ENCODE measurements at regions not wholly inside any gene's neighbourhood (a gene's known extent, or its start where the extent isn't known, plus 50 kb on each side); places are given as distances from the start of the nearest gene placed in this dataset.
"Not testable (repeated sequence)": the region's sequence is repeated elsewhere in the genome, so short reads cannot be mapped to it uniquely, and the experiment has no call there.

DNA sequence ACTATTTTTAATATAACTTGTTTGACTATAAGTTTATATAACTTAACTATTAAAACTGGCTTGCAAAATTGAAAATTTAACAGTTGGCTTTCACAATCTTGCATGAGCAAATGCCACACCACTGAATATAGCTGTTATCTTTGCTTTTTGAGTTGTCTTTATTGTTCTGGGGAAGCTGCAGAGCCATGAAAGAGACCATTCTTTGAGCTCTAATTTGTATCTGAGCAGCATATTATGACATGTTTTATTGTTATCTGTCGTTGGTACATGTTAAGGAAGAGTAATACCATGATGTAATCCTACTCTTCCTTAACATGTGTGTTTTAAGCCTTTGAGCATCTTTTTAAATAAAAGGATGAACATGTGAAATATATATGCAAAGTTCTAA lies 97.1 kb upstream of the ANK2 start:
- DNase-seq: no peak

DNA sequence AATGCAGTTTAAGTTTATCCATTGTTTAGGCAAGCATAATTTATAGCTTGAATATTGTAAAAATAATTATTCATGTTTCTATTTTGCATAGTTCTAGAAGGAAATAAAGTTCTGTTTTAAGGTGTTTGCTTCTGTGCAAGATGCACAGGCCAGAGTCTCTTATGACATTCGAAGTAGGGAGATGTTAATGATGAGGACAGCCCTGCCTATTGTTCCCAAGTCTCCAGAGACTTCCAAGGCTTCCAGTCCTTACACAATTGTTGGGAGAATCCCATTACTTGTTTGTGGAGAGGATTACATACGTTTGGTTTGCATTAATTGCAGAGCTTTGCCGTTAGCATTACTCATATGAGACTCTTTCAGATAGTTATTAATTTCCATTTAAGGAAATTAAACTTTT lies 96.2 kb upstream of the ANK2 start:
- no peak for DNase-seq

GRCh38 chr4:112954286-112954685 lies 95.2 kb upstream of the ANK2 start:
- no peak for DNase-seq

- DNase-seq: no peak
Observed at GRCh38 chr4:112956484-112956896, 93.0 kb upstream of the ANK2 start.

GRCh38 chr4:112957764-112958163 lies 91.7 kb upstream of the ANK2 start:
- not testable (repeated sequence) for DNase-seq

DNA sequence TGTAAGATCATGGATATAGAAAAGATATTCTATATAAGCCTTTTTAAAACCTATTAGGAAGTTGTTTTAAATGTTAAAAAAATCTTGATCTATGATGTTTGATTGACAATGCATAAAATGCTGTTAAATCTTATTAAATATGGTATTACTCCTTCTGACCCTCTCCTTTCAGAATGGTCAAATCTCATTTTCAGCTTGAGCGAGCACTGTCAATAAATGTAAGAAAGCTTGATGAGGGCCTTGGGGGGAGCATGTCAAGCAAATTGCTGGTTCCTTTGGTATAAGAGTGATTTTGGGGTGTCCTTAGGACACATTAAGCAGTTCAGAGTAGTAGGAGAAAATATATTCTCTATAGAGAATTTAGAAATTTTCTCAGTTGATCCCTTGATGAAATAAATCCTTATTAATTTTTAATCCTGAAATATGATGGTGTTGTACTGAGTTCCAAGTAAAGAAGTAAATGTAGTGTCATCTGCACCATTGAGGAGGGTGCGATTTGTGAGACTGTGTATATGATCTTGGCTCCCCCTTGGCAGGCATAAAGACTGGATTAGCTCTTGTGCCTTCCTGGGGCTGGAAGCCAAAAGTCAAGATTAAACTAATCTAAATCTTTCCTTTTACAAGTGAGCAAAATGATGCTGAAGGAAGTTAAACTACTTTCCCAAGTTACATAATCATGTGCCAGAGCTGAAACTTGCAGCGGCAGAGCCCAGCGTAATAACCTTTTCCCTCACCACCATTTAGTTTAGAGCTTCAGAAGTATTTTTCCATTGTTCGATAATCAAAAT lies 82.6 kb upstream of the ANK2 start:
- DNase-seq: no peak

- no peak for DNase-seq
Observed at GRCh38 chr4:112968451-112969159, 80.8 kb upstream of the ANK2 start.

DNA sequence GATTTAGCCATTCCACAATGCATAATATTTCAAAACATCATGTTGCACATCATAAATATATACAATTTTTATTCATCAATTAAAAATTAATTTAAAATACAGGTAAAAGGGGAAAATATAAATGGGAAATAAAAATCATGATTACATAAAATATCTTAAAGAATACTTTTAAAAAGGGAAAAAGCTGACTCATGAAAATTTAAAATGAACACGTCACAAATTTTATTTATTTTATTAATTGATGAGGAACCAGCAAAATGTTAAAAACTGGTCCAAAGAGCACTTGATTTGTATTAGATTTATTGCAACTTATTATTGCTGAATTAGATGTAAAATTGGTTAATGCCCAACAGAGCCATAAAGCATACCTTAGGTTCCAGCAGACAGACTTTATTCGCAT lies 78.5 kb upstream of the ANK2 start:
- DNase-seq: no peak

GRCh38 chr4:112973750-112974251 lies 75.7 kb upstream of the ANK2 start:
- DNase-seq: no peak

DNA sequence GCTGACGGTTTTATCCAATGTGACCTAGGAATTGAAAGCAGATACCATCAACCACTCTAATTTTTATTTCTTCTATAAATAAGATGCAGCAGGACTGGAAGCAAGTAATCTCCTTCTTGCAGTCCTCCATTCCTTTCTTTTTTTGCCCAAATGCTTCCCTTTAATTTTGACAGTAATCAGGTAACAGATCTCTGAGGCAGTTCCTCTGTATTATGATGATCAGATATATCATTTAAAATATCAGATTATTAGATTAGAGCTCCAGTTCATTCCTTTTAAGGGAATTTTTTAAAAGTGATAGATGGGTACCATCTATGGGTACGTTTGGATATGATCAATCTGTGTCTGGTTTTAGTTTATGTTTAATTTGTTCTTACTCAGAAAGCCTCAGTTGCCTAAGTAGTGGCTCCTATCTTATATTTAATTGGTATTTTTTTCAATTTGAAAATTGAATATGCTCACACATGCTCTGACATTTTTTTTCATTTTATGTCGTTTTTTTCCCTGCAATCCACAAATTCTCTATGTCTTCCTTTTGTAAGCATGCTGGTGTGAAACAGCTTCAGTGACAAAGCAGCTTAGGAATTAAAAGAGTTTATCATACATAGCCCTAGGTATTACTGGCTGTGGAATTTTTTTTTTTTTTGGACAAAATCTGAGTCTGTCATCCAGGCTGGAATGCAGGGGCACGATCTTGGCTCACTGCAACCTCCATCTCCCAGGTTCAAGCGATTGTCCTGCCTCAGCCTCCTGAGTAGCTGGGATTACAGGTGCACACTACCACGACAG lies 73.7 kb upstream of the ANK2 start:
- no peak for DNase-seq

DNA sequence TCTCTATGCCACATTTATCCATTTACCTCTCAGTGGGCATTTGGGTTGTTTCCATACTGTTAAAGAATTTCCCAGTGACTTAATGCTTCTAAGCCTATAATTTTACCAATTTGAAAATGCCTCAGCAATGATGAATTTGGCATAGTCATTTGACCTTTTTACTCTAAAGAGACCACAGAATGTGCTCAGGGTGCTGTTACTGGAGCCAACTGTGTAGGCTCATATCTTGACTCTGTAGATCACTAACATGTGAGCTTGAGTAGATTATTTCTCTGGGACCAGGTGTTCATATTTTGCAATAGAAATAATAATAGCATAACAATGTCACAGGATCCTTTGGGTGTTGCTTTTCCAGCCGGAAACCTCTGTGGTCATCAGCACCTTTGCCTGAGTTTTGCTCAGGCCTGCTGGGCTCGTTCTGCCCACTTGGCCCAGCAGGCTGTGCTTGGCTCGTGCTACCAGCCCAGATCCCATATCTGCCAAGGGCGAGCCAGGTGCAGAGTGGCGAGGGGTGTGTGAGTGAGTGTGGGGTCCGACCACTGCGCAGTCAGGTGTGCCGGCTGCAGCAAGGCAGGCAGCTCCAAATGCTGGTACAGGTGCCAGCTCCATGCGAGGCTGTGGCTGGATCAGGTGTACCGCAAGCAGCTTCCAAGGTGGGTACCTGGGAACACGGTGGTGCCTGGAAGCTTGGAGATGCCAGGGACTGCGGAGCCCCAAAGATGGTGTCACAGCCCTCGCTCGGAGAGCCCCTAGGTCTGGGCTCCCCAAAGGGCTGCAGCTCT lies 70.6 kb upstream of the ANK2 start:
- no peak for DNase-seq

DNA sequence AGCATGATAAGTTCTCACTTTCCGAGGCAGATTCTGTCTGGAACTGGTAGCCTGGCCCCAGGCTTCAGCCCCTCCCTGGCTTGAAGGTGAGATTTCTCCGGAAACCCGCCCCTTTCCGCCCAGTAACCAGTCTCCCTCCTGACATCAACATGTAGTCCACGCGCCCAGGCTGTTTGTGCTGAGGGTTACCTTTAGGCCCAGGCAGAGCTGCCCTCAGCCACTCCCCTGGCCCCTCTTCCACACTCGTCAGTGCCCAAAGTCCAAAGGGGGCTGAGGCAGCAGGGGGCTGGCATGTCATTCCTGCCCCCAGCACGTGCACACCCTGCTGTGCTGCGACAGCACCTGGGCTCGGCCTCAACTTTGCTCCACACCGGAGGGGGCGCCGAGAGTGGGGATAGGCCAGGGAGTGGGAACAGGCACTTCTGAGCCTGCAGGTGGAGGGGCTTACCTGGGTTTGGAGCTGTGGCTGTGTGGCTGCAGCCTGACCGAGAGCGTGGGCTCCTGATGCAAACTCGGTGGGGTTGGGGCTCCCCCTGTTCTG lies 69.5 kb upstream of the ANK2 start:
- DNase-seq: no peak

GRCh38 chr4:112982680-112983079 lies 66.8 kb upstream of the ANK2 start:
- DNase-seq: no peak

DNA sequence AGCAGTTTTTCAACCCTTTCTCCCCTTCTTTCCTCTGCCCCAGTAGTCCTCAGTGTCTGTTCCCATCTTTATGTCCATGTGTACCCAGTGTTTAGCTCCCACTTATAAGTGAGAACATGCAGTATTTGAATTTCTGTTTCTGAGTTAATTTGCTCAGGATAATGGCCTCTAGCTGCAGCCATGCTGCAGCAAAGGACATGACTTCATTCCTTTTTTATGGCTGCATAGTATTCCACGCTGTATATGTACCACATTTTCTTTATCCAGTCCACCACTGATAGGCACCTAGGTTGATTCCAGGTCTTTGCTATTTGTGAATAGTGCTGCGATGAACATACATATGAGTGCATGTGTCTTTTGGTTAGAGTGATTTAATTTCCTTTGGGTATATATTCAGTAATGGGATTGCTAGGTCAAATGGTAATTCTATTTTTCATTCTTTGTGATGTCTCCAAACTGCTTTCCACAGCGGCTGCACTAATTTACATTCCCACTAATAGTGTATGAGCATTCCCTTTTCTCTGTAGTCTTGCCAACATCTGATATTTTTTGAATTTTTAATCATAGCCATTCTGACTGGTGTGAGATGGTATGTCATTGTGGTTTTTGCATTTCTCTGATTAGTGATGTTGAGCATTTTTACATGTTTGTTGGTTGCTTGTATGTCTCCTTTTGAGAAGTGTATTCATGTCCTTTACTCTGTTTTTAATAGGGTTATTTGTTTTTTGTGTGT lies 54.6 kb upstream of the ANK2 start:
- DNase-seq: no peak

Measured in stimulated activated CD4-positive, alpha-beta T cell treated with anti-CD3 and anti-CD28 coated beads, Interleukin-4, amount 100 ng/mL, for 4 hours (primary cell).